ENCODE measurements at regions not wholly inside any gene's neighbourhood (a gene's known extent, or its start where the extent isn't known, plus 50 kb on each side); places are given as distances from the start of the nearest gene placed in this dataset.

- no peak for DNase-seq
Observed at GRCh38 chr11:45517171-45517770, 148.2 kb downstream of the CHST1 start.

- no peak for DNase-seq
Observed at GRCh38 chr11:45513821-45514340, 151.5 kb downstream of the CHST1 start.

- DNase-seq, result no peak
Observed at GRCh38 chr11:45512471-45513148, 152.8 kb downstream of the CHST1 start.

- DNase-seq, result no peak
Observed at GRCh38 chr11:45511566-45511965, 153.9 kb downstream of the CHST1 start.

GRCh38 chr11:45507916-45508315 is 157.5 kb downstream of the CHST1 start:
- no peak for DNase-seq

GRCh38 chr11:45503311-45503710 is 162.1 kb downstream of the CHST1 start:
- DNase-seq, result no peak

- DNase-seq, result no peak
Observed at GRCh38 chr11:45502226-45502545, 163.2 kb downstream of the CHST1 start.

- no peak for DNase-seq
Observed at GRCh38 chr11:45501392-45502225, 163.8 kb downstream of the CHST1 start.

GRCh38 chr11:45500451-45500850 is 165.0 kb downstream of the CHST1 start:
- DNase-seq, result no peak

- DNase-seq, result no peak
Observed at GRCh38 chr11:45494738-45495137, 170.7 kb downstream of the CHST1 start.

- no peak for DNase-seq
Observed at GRCh38 chr11:45489281-45489905, 176.0 kb downstream of the CHST1 start.

- DNase-seq, result no peak
Observed at GRCh38 chr11:45486461-45486860, 179.0 kb downstream of the CHST1 start.

- DNase-seq, result no peak
Observed at GRCh38 chr11:45485070-45485707, 180.2 kb downstream of the CHST1 start.

- no peak for DNase-seq
Observed at GRCh38 chr11:45484326-45484883, 181.0 kb downstream of the CHST1 start.

GRCh38 chr11:45483416-45483815 is 182.0 kb downstream of the CHST1 start:
- no peak for DNase-seq

GRCh38 chr11:45482331-45482730 is 183.1 kb downstream of the CHST1 start:
- no peak for DNase-seq

GRCh38 chr11:45481026-45481425 is 184.4 kb downstream of the CHST1 start:
- DNase-seq, result no peak

GRCh38 chr11:45477588-45477987 is 187.8 kb downstream of the CHST1 start:
- no peak for DNase-seq

- no peak for DNase-seq
Observed at GRCh38 chr11:45476126-45476525, 189.3 kb downstream of the CHST1 start.

- no peak for DNase-seq
Observed at GRCh38 chr11:45475173-45475572, 189.0 kb upstream of the SYT13 start.

- DNase-seq, result no peak
Observed at GRCh38 chr11:45473341-45473895, 187.3 kb upstream of the SYT13 start.

- no peak for DNase-seq
Observed at GRCh38 chr11:45472716-45473317, 186.7 kb upstream of the SYT13 start.
